GM19023 (cell line): ENCODE measurements at regions not wholly inside any gene's neighbourhood (a gene's known extent, or its start where the extent isn't known, plus 50 kb on each side); places are given as distances from the start of the nearest gene placed in this dataset.

Experiments
- ATAC-seq: cut with Tn5 transposase; IDR thresholded peaks from one replicate; pipeline ENCODE4 v1.9.1; 2021; ENCODE audit warnings: mild to moderate bottlenecking, moderate library complexity; ENCODE audit not compliant: unreplicated experiment

DNA sequence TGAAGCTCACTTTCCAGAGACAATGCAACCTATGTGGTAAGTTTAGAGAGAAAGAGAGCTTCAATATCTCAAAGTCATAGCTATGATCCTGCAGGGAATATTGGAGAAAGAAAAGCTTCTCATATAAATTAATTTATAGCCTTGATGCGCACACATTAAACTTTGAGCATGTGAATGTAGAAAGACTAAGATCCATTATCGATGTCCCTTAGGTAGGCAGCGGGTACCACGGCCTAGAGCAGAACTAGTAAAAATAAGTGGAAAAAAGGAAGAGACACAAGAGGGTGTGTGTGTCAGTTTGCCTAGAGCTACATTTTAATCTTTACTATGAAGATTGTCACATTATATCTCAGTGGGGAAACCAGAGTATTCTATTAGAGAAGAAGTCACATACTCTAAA is 685.6 kb downstream of the AMY1C start:
- ATAC-seq = no peak

DNA sequence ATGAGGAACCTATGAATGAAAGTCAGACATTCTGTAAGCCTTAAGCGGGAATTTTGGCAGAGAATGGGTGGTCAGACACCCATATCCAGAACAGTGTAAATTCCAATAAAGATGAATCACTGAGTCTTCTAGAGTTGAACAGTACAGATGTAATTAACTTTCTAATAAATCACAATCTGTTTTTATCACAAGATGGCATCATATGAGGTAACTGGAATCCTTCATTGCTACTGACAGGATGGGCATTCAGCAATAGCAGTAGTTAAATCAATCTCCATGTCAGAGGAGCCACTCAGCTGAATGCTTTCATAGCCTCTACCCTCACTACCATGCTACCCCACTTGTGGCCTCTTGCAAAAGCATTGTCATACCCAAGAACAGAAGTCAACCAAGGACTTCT is 690.3 kb downstream of the AMY1C start:
- no peak for ATAC-seq

DNA sequence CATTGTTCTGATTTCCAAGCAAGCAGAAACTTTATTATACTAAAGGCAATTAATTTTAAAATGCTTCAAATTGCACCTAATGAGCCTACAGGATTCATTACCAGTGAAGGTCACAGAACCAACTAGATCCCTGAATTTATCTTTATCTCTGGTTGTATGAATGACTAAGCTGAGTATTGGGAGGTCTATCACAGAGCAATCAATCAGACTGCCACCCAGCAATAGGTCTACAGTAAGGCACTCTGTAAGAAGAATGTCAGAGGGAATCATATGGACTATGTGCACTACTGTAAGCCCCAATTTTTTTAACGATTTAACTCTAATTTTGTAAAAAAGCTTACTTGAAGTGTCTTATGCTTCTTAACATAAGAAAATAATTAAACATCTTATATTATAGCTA is 707.0 kb downstream of the AMY1C start:
- no peak for ATAC-seq

DNA sequence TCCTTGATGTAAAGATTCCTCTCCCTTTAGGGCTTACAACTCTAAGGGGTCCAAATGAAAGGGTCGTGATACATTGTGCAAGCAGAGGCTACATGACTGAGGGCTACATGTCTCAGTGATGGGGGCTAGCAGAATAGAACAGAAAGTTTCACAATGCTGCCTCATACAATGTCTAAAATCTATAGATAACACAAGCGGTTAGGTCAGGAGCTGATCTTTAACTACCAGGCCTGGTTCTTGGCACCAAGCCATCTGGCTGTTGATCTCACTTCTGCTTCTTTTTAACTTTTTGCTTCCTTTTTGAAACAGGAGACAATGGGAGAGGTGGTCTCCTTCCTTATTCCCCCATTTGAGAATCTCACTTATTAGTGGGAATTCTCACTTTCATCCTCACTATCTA is 710.2 kb downstream of the AMY1C start:
- no peak for ATAC-seq

DNA sequence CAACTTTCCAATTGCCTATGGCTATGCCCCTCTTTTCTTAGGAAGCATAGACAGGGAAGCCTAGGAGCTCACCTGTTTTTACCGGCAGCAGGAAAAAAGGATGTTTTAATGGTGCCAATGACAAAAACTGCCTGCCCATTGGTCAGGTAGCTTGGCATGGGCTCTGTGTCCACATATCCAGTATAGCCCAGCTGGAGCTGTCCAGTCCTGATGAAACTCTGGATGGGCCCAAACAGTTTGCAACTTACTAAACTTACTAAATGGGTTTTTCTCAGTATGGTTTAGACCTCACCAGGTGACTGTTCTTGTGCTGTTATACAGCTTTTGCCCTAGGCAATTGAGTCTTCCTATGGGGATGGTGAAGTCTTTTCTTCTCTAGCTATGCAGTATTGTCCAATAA is 711.2 kb downstream of the AMY1C start:
- ATAC-seq = no peak

DNA sequence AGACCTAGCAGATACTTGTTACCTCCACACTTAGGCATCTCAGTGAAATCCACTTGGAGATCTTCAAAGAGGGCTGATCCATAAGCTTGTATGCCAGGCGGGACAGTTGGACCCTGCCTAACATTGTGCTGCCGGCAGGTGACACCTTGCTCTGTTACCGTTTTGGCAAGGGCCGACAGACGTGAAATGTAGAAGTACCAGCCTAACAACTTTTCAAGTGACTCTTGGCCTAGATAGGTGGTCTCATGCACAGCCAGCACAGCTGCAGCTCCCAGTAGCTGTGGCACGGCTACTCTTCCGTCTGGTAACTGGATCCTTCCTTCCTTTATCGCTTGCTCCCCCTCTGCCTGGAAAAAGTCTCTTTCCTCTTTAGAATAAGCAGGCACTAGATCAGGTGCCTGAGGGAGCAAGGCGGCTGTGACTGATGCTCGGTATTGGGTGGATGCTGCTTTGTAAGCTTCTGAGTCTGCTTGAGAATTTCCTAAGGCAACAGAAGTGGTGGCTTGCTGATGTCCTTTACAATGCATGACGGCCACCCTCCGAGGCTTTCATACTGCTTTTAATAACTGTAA is 713.5 kb downstream of the AMY1C start:
- ATAC-seq = no peak

DNA sequence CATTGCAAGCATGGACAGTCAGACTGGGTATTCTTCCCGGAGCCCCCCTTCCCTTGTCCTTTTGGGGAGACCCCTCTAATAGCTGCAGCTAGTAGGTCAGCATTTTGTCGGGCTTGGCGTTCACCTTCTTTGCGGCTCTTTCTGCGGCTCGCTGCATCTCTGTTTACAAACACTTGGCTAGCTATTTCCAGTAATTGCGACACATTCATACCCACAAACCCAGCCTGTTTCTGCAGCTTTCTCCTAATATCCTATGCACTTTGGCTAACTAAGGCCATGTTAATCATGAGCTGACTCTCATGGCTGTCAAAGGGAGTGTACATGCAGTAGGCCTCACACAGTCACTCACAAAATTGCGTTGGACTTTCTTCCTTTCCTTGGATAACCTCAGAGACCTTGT is 716.4 kb downstream of the AMY1C start:
- no peak for ATAC-seq

DNA sequence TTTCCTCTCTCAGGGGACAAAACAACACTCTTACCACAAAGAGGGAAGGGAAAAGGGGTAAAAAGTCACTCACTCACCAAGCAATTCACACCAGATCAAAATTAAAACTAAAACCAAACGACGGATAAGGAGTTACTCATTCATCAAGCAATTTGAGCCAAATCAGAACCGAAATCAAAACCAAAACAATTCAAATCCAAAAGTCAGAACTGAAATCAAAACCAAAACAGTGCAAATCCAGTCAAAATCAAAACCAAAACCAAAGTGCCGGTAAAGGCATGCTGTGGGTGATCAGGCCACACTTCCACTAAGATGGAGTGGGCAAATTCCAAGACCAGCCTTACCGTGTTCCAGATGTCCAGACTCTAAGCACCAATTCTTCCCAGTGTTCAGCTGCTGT is 717.9 kb downstream of the AMY1C start:
- ATAC-seq = no peak

DNA sequence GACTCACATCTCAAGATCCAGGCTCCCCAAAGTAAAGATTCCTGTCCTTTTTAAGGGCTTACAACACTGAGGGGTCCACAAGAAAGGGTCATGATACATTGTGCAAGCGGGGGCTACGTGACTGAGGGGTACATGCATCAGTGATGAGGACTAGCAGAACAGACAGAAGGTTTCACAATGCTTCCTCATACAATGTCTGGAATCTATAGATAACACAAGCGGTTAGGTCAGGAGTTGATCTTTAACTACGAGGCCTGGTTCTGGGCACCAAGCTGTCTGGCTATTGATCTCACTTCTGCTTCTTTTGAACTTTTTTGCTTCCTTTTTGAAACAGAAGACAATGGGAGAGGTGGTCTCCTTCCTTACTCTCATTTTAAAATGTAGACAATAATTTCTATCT is 718.6 kb downstream of the AMY1C start:
- no peak for ATAC-seq

DNA sequence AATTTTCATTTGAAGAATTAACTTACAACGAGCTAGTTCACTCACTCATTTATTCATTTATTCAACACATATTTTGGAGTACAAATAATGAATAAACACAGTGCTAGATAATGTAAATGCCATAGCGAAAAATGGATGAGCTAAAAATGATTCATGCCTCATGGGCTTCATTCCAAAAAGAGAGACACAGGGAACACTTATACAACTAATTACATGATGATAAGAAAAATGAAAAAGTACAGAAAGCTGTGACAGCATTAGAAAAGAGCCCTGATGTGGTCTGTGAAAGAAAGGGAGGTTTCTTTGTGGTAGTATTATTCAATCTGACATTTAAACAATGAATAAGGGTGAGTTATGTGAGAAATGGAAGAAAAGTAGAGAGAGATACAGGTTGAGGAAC is 726.4 kb downstream of the AMY1C start:
- ATAC-seq = no peak

DNA sequence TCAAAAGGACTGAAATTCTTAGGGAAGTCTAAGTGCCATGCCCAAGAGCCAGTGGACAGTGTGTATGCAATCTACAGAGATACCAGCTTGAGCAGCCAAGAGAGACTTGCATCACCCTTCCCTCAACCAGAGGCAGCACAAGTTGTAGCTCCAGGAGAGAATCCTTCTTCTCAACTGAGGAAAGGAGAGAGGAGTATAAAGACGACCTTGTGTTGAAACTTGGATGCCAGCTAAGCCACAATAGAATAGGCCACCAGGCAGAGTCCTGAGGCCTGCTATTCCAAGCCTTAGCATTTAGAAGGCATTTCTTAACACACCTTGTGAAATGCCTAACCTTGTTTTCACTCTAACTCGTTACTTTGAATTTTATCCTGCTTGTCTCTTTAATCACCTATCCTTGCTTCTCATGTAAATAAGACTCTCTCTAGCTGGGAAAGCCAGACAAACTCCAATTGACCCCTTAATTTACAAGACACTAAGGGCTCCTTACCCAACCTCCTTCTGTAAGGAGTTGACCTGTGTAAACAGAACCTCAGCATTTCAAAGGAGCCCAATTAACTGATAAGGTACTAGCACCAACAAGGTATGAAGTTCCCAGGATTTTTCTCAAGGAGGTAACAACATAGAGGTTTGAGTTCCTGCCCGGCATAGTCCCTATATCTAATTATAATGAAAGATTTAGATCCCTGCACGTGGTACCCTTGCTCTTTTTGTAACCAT is 738.8 kb downstream of the AMY1C start:
- no peak for ATAC-seq

DNA sequence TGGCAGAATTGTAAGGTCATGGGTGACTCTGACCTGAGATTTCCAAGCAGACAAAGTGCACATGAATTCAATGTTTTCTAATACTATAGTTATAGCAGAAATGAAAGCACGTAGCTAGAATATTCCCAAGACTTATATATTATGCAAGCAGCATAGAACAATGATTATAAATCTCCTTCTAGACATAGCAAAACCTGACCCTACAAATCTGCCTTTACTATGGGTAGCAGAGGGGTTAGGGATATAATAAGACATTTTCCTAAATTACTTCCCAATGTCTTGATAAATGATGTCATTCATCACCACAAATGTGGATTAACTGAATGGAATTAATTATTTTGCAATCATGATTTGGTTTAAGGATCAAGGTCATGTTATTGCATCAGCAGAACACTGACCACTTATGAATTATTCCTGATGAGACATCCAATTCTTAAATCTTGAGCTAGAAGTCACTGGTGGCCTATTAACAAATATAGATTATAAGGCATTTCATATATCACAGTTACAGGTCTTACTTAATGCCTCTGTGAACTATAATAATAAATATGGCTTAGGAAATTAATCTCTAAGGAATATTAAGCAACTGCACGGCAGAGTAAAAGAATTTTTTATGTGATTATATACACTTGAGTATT is 776.6 kb downstream of the AMY1C start:
- no peak for ATAC-seq

DNA sequence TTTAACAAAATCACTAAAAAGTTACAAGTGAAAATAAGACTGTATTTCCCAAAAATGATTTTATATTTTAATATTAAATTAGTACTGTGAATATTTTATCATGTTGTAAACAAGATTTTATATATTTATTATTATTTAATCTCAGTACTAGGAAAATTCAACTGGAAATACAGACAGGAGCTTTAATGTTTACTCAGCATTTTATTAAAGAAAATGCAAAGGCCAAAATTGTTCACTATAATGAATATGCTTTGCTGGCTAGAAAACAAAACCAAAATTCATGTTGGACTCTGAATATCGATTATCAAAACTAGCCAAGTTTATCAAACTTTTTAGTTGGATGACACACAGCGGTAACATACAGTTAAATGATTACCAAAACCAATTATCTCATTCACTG is 782.3 kb downstream of the AMY1C start:
- ATAC-seq = no peak

DNA sequence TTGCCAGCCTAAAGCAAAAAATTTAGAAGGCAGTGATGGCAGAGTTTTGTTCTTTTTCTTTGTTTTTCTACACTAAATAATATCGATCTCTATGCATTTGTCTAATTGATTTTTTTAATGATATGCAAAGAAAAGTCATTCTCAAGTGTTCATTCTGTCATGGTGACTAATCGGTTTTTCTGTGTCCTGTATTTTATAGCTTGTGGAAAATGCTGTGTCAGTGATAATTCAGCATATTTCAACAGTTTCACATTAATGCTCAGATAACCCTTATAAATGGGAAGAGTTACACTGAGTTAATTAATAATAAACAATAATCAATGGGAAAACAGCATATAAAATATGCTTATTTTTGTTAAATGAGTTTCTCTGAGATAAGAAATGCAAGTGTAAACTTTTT is 824.9 kb downstream of the AMY1C start:
- no peak for ATAC-seq

DNA sequence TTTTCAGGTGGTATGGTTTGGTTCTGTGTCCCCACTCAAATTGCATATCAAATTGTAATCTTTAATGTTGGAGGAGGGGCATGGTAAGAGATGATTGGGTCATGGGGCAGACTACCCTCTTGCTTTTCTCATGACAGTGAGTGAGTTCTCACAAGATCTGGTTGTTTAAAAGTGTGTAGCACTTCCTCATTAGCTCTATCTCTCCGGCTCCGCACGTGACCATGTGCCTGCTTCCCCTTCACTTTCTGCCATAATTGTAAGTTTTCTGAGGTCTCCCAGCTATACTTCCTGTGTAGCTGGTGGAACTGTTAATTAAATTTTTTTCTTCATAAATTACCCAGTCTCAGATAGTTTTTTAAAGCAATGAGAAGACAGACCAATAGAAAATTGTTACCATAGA is 843.2 kb downstream of the AMY1C start:
- no peak for ATAC-seq

DNA sequence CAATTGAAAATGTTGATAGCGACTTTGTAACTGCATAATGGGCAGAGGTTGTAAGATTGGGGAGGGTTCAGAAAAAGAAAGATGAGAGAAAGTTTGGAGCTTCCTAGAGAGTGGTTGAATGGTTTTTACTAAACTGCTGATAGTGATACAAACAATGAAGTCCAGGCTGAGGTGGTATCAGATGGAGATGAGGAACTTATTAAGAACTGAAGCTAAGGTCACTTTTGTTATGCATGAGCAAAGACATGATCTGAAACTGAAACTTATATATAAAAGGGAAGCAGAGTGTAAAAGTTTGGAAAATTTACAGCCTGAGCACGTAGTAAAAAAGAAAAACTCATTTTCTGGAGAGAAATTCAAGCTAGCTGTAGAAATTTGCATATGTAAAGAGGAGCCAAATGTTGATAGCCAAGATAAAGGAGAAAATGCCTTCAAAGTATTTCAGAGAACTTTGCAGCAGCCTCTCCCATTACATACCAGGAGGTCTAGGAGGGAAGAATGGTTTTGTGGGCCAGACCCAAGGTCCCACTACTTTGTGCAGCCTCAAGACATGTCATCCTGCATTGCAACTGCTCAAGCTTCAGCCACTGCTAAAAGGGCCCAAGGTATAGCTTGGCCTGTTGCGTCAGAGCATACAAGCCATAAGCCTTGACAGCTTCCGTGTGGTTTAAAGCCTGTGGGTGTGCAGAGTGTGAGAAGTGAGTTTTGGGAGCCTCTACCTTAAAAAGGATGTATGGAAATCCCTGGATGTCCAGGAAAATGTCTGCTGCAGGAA is 843.9 kb downstream of the AMY1C start:
- no peak for ATAC-seq

DNA sequence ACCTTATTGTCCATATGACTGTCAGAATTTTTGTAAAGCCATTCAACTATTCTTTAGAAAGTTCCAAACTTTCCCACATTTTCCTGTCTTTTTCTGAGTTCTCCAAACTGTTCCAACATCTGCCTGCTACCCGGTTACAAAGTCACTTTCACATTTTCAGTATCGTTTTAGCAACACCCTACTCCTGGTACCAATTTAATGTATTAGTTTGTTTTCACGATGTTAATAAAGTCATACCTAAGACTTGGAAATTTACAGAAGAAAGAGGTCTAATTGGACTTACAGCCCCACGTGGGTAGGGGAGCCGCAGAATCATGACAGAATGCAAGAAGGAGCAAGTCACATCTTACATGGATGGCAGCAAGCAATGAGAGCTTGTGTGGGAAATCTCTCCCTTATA is 867.8 kb downstream of the AMY1C start:
- no peak for ATAC-seq

DNA sequence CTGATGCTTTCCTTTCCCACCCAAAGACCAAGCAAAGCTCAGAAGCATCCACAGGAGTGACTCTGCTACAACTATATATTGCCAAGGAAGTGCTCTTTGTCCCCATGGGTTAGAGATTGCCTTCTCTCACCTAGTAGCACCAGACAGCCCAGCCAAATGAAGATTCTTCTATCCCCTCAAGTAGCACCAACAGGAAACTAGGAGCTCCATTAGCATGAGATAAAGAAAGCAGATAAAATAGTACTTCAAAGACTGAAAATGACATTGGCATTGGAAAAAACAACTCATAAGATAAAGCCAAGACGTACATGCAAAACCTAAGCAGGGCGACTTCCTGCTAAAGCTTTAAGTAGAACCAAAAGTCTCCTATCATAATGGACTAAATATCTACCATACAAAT is 871.5 kb downstream of the AMY1C start:
- no peak for ATAC-seq

DNA sequence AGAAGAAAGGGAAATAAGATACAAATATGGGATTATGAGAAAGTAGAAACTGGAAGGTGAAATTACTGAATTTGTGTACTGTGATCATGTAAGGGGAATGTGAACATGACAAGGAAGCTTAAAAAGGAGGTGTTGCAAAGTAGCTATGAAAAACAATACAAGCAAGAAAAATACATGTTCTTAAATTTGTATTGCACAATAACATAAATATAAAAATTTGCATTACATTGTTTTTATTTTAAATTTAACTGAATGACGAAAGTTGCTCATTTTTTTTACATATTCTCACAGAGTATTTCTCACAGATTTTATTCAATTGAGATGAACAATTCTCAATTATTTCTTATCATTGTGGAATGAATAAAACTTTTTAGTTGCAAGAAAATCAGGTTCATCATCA is 874.8 kb downstream of the AMY1C start:
- no peak for ATAC-seq

DNA sequence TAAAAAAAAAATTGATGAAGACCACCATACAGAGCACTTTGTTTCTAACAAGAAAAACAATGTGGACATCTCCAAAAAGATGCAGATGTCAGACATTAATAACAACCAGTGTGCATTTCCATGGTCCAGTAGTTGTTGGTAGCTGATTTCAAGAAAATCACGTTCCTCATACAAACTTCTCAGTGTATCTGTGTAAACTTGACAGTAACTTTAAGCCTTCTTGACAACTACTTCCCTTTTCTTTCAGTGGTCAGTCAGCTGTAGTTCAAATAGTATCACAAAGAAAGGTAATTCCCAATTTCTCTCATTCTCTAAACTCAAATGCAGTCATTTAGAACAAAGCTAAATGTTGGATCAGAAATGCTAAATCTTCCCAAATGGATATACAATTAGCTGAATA is 879.9 kb downstream of the AMY1C start:
- ATAC-seq = no peak

DNA sequence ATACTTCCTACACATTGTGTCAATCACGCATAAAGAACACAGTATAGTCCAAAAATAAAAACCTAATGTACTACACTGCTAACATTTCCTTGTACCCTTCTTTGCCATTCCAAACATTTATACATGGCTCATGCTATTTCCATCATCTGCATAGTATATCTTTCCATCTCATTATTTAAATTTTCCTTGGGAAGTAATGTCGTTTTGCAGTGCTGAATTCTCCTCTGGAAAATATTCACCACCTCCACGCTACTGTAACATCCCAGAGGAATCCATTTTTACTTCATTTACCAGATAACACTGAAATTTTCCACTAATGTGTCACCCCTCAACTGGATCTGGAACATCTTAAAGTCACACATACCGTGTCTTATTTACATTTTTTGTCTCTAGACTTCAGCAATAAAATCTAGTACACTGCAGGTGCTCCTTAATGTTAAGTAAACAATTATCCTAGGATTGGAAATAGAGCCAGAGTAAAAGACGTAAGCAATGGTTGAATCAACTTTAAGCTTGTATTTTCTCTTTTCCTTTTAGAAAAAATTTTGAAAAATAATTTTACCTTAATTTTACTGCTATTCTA is 881.0 kb downstream of the AMY1C start:
- no peak for ATAC-seq

DNA sequence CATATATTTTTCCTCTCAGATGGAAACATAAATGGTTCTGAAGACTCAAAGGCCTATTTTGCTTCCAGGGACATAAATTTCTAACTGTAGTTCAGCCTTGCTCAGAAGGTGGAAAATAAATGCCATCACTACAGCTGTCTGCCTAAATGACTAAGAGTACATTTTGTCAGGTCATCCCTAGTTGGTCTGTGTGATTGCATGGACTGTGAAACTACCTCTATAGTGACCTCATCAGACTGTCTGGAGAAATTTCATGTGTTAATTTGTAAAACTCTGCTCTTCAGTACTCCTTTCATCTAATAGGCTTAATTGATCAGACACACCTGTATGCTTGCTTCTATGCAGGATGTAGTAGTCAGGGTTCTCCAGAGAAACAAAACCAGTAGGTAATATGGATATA is 886.9 kb downstream of the AMY1C start:
- ATAC-seq = no peak
